HG03097 (cell line): ENCODE measurements at regions not wholly inside any gene's neighbourhood (a gene's known extent, or its start where the extent isn't known, plus 50 kb on each side); places are given as distances from the start of the nearest gene placed in this dataset.
"Not testable (repeated sequence)": the region's sequence is repeated elsewhere in the genome, so short reads cannot be mapped to it uniquely, and the experiment has no call there.

ENCODE experiments used
- ATAC-seq: cut with Tn5 transposase; IDR thresholded peaks from one replicate; pipeline ENCODE4 v1.9.1; 2021; ENCODE audit not compliant: unreplicated experiment, low FRiP score

GRCh38 chr14:48229091-48229490, 553.7 kb upstream of the MDGA2 start:
- no peak for ATAC-seq

GRCh38 chr14:48193893-48194292, 518.5 kb upstream of the MDGA2 start:
- no peak for ATAC-seq

- ATAC-seq = not testable (repeated sequence)
These were observed 474.2 kb upstream of the MDGA2 start for GRCh38 chr14:48149624-48150023.

GRCh38 chr14:48140804-48141203, 465.4 kb upstream of the MDGA2 start:
- no peak for ATAC-seq

- no peak for ATAC-seq
These were observed 454.1 kb upstream of the MDGA2 start for GRCh38 chr14:48129472-48129871.

GRCh38 chr14:48127674-48128073, 452.3 kb upstream of the MDGA2 start:
- ATAC-seq = no peak

GRCh38 chr14:48125654-48126053, 450.2 kb upstream of the MDGA2 start:
- no peak for ATAC-seq

GRCh38 chr14:48113713-48114112, 438.3 kb upstream of the MDGA2 start:
- ATAC-seq = no peak

GRCh38 chr14:48111151-48111550, 435.7 kb upstream of the MDGA2 start:
- no peak for ATAC-seq

- ATAC-seq = no peak
These were observed 432.2 kb upstream of the MDGA2 start for GRCh38 chr14:48107646-48108045.

- no peak for ATAC-seq
These were observed 421.5 kb upstream of the MDGA2 start for GRCh38 chr14:48096897-48097296.

GRCh38 chr14:48086516-48086915, 411.1 kb upstream of the MDGA2 start:
- no peak for ATAC-seq

GRCh38 chr14:48075487-48075886, 400.1 kb upstream of the MDGA2 start:
- no peak for ATAC-seq

- ATAC-seq = no peak
These were observed 377.6 kb upstream of the MDGA2 start for GRCh38 chr14:48052973-48053372.

- no peak for ATAC-seq
These were observed 360.4 kb upstream of the MDGA2 start for GRCh38 chr14:48035836-48036235.

GRCh38 chr14:48027115-48027514, 351.7 kb upstream of the MDGA2 start:
- ATAC-seq = no peak

GRCh38 chr14:48023881-48024280, 348.5 kb upstream of the MDGA2 start:
- no peak for ATAC-seq

- ATAC-seq = not testable (repeated sequence)
These were observed 336.1 kb upstream of the MDGA2 start for GRCh38 chr14:48011484-48011883.

- no peak for ATAC-seq
These were observed 333.2 kb upstream of the MDGA2 start for GRCh38 chr14:48008646-48009045.

- ATAC-seq = no peak
These were observed 330.6 kb upstream of the MDGA2 start for GRCh38 chr14:48005986-48006385.

GRCh38 chr14:47993883-47994282, 318.5 kb upstream of the MDGA2 start:
- ATAC-seq = no peak

GRCh38 chr14:47988175-47988574, 312.8 kb upstream of the MDGA2 start:
- ATAC-seq = no peak

GRCh38 chr14:47978871-47979270, 303.5 kb upstream of the MDGA2 start:
- ATAC-seq = no peak
